H9 (cell line): ENCODE measurements at regions not wholly inside any gene's neighbourhood (a gene's known extent, or its start where the extent isn't known, plus 50 kb on each side); places are given as distances from the start of the nearest gene placed in this dataset.

Experiments used
- DNase-seq: peaks from one replicate; pipeline ENCODE4 v3.0.0-alpha.2; 2017
- H2AFZ ChIP-seq: one replicate; pipeline ENCODE4 v1.6.1; 2013; ENCODE audit warnings: mild to moderate bottlenecking, low read length, control low read depth, moderate library complexity
- H2AK5ac ChIP-seq: 2 replicates; pipeline ENCODE4 v1.6.1; 2013; ENCODE audit warnings: low read length, control low read depth, mixed read lengths; ENCODE audit not compliant: insufficient read length
- H2BK120ac ChIP-seq: one replicate; pipeline ENCODE4 v1.6.1; 2013; ENCODE audit warnings: low read depth, mild to moderate bottlenecking, low read length, control low read depth, inconsistent platforms; ENCODE audit not compliant: poor library complexity, severe bottlenecking
- H2BK12ac ChIP-seq: 2 replicates; pipeline ENCODE4 v1.6.1; 2013; ENCODE audit warnings: low read length, control low read depth, mixed read lengths, low read depth; ENCODE audit not compliant: insufficient read length
- H2BK15ac ChIP-seq: 2 replicates; pipeline ENCODE4 v1.6.1; 2013; ENCODE audit warnings: low read depth, low read length, control low read depth
- H2BK20ac ChIP-seq: one replicate; pipeline ENCODE4 v1.6.1; 2013; ENCODE audit warnings: low read depth, mild to moderate bottlenecking, low read length, control low read depth, inconsistent platforms; ENCODE audit not compliant: poor library complexity, severe bottlenecking
- H2BK5ac ChIP-seq: 2 replicates; pipeline ENCODE4 v1.6.1; 2013; ENCODE audit warnings: low read length, control low read depth, mixed read lengths; ENCODE audit not compliant: insufficient read length
- H3K14ac ChIP-seq: 2 replicates; pipeline ENCODE4 v1.6.1; 2013; ENCODE audit warnings: low read length, control low read depth; ENCODE audit not compliant: insufficient read depth
- H3K18ac ChIP-seq: 2 replicates; pipeline ENCODE4 v1.6.1; 2013; ENCODE audit warnings: low read depth, mild to moderate bottlenecking, mixed read lengths, low read length, control low read depth; ENCODE audit not compliant: insufficient read length
- H3K23ac ChIP-seq: 2 replicates; pipeline ENCODE4 v1.6.1; 2013; ENCODE audit warnings: low read length, control low read depth, mixed read lengths, low read depth; ENCODE audit not compliant: insufficient read length
- H3K23me2 ChIP-seq: 2 replicates; pipeline ENCODE4 v1.6.1; 2013; ENCODE audit warnings: low read depth, mild to moderate bottlenecking, mixed read lengths, low read length, control low read depth; ENCODE audit not compliant: insufficient read length, poor library complexity, severe bottlenecking
- H3K27ac ChIP-seq: 2 replicates; pipeline ENCODE4 v1.5.1; 2013; ENCODE audit warnings: low read length, control low read depth, mixed read lengths, low read depth; ENCODE audit not compliant: insufficient read length
- H3K27me3 ChIP-seq: 2 replicates; pipeline ENCODE4 v1.6.1; 2013; ENCODE audit warnings: low read length, control low read depth, inconsistent platforms; ENCODE audit not compliant: insufficient read depth
- H3K4ac ChIP-seq: 2 replicates; pipeline ENCODE4 v1.6.1; 2013; ENCODE audit warnings: low read depth, mild to moderate bottlenecking, control low read depth, inconsistent platforms, low read length, moderate library complexity
- H3K4me1 ChIP-seq: 2 replicates; pipeline ENCODE4 v1.6.1; 2013; ENCODE audit warnings: low read length, control low read depth, inconsistent platforms; ENCODE audit not compliant: insufficient read depth
- H3K4me2 ChIP-seq: 2 replicates; pipeline ENCODE4 v1.6.1; 2013; ENCODE audit warnings: low read length, control low read depth, mixed read lengths; ENCODE audit not compliant: insufficient read length, insufficient read depth
- H3K56ac ChIP-seq: 2 replicates; pipeline ENCODE4 v1.6.1; 2013; ENCODE audit warnings: low read depth, mild to moderate bottlenecking, mixed read lengths, low read length, control low read depth; ENCODE audit not compliant: insufficient read length
- H3K79me1 ChIP-seq: 2 replicates; pipeline ENCODE4 v1.6.1; 2013; ENCODE audit warnings: low read depth, mild to moderate bottlenecking, moderate library complexity, low read length, control low read depth, inconsistent platforms; ENCODE audit not compliant: insufficient read depth, poor library complexity, severe bottlenecking
- H3K79me2 ChIP-seq: 2 replicates; pipeline ENCODE4 v1.6.1; 2013; ENCODE audit warnings: low read length, control low read depth, inconsistent platforms; ENCODE audit not compliant: insufficient read depth
- H3K9ac ChIP-seq: 2 replicates; pipeline ENCODE4 v1.6.1; 2013; ENCODE audit warnings: low read length, control low read depth, mixed read lengths; ENCODE audit not compliant: insufficient read length; ENCODE audit errors: extremely low read depth
- H3K9me3 ChIP-seq: one replicate; pipeline ENCODE4 v1.6.1; 2013; ENCODE audit warnings: low read depth, low read length, inconsistent platforms; ENCODE audit not compliant: control insufficient read depth
- H3T11ph ChIP-seq: one replicate; pipeline ENCODE4 v1.6.1; 2013; ENCODE audit warnings: mild to moderate bottlenecking, low read length, control low read depth, inconsistent platforms
- H4K20me1 ChIP-seq: one replicate; pipeline ENCODE4 v1.6.1; 2013; ENCODE audit not compliant: control insufficient read depth, insufficient read length, insufficient read depth
- H4K5ac ChIP-seq: 2 replicates; pipeline ENCODE4 v1.6.1; 2013; ENCODE audit warnings: low read depth, mild to moderate bottlenecking, mixed read lengths, low read length, control low read depth; ENCODE audit not compliant: insufficient read length
- H4K8ac ChIP-seq: replicated peaks from 2 replicates; pipeline ENCODE4 v1.6.1; 2013; ENCODE audit warnings: low read length, control low read depth, mixed read lengths, low read depth; ENCODE audit not compliant: insufficient read length
- H4K91ac ChIP-seq: 2 replicates; pipeline ENCODE4 v1.6.1; 2013; ENCODE audit warnings: low read depth, mild to moderate bottlenecking, moderate library complexity, mixed read lengths, low read length, control low read depth; ENCODE audit not compliant: insufficient read length
- H3K27ac Mint-ChIP-seq, 3 experiments: 2 replicates in 2 of 3; 3 replicates in 1 of 3; pipeline ENCODE4 v1.8.0; 2020 to 2021; ENCODE audit warnings: mixed read lengths in 3 of 3, mild to moderate bottlenecking in 1 of 3, moderate library complexity in 1 of 3
- H3K27me3 Mint-ChIP-seq: 2 replicates; pipeline ENCODE4 v1.8.0; 2021; ENCODE audit warnings: low read depth, mild to moderate bottlenecking, moderate library complexity, mixed read lengths
- H3K36me3 Mint-ChIP-seq, 3 experiments: 2 replicates in 2 of 3; 3 replicates in 1 of 3; pipeline ENCODE4 v1.8.0; 2020 to 2021; ENCODE audit warnings: low read depth in 3 of 3, mixed read lengths in 3 of 3; ENCODE audit not compliant: insufficient read depth in 1 of 3
- H3K4me1 Mint-ChIP-seq, 2 experiments: 2 replicates each; pipeline ENCODE4 v1.8.0; 2020; ENCODE audit warnings: mixed read lengths in 2 of 2
- H3K4me3 Mint-ChIP-seq, 2 experiments: 2 replicates in 1 of 2; 3 replicates in 1 of 2; pipeline ENCODE4 v1.8.0; 2020 to 2021; ENCODE audit warnings: mild to moderate bottlenecking in 2 of 2, mixed read lengths in 2 of 2, moderate library complexity in 1 of 2
- H3K9me3 Mint-ChIP-seq, 2 experiments: 2 replicates in 1 of 2; 3 replicates in 1 of 2; pipeline ENCODE4 v1.8.0; 2020; ENCODE audit warnings: mild to moderate bottlenecking in 2 of 2, mixed read lengths in 2 of 2, moderate library complexity in 1 of 2
- WGBS: extraction: QIAGEN DNeasy Blood & Tissue Kit; methylation state at CpG from one replicate; pipeline ENCODE4 v1.1.7; 2013; ENCODE audit warnings: missing lambda C conversion rate, low lambda C conversion rate, mixed read lengths; ENCODE audit not compliant: insufficient read length; ENCODE audit errors: extremely low coverage; 5-methylcytosine and 5-hydroxymethylcytosine counted together
- TF ChIP-seq, protein P1 (sequence below): fragments of 200-600 bp; sonication (generic); conservative IDR thresholded peaks from 3 replicates; pipeline ENCODE4 v1.8.0; 2021; ENCODE audit warnings: antibody characterized with exemption, mild to moderate bottlenecking

- no peak overlapping the region for H2AK5ac ChIP-seq
- no peak overlapping the region for H4K8ac ChIP-seq
- H3K27me3 ChIP-seq, result no peaks in the 10 kb centered on the region
- Mint-ChIP-seq H3K9me3 (no peaks in the 10 kb centered on the region; a peak in 1 of 5 replicates), H3K4me1 (peaks cover 0 to 10% of the 10 kb centered on the region in 2 experiments; a peak in 3 of 4 replicates), H3K4me3 (no peak overlapping the region), H3K27ac (no peak overlapping the region), H3K27me3 (peaks cover 7% of the 10 kb centered on the region), H3K36me3 (no peaks in the 10 kb centered on the region)
- no peak overlapping the region for H2BK5ac ChIP-seq
- peak; percentile 19 for DNase-seq
- no peaks in the 10 kb centered on the region for H3K4me1 ChIP-seq
- H4K5ac ChIP-seq, result no peak overlapping the region
- no peak overlapping the region for H3K56ac ChIP-seq
- H2AFZ ChIP-seq, result no peak overlapping the region
- TF ChIP-seq, protein P1, sequence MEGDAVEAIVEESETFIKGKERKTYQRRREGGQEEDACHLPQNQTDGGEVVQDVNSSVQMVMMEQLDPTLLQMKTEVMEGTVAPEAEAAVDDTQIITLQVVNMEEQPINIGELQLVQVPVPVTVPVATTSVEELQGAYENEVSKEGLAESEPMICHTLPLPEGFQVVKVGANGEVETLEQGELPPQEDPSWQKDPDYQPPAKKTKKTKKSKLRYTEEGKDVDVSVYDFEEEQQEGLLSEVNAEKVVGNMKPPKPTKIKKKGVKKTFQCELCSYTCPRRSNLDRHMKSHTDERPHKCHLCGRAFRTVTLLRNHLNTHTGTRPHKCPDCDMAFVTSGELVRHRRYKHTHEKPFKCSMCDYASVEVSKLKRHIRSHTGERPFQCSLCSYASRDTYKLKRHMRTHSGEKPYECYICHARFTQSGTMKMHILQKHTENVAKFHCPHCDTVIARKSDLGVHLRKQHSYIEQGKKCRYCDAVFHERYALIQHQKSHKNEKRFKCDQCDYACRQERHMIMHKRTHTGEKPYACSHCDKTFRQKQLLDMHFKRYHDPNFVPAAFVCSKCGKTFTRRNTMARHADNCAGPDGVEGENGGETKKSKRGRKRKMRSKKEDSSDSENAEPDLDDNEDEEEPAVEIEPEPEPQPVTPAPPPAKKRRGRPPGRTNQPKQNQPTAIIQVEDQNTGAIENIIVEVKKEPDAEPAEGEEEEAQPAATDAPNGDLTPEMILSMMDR, result no peak
- no peak overlapping the region for H3K27ac ChIP-seq
- no peaks in the 10 kb centered on the region for H3K23me2 ChIP-seq
- WGBS, result no CpG with 5 or more reads among the region's 17 CpGs
- H2BK15ac ChIP-seq, result no peak overlapping the region
- no peak overlapping the region for H3K23ac ChIP-seq
- no peak overlapping the region for H2BK120ac ChIP-seq
- no peak overlapping the region for H3K9ac ChIP-seq
- H3K4ac ChIP-seq, result no peak overlapping the region
- H3K9me3 ChIP-seq, result no peaks in the 10 kb centered on the region
- no peak overlapping the region for H3K4me2 ChIP-seq
- no peak overlapping the region for H4K91ac ChIP-seq
- no peaks in the 10 kb centered on the region for H4K20me1 ChIP-seq
- no peaks in the 10 kb centered on the region for H3K79me1 ChIP-seq
- H3T11ph ChIP-seq, result no peak overlapping the region
- H2BK20ac ChIP-seq, result no peak overlapping the region
- H3K14ac ChIP-seq, result no peak overlapping the region
- H3K18ac ChIP-seq, result no peak overlapping the region
- no peak overlapping the region for H2BK12ac ChIP-seq
- no peaks in the 10 kb centered on the region for H3K79me2 ChIP-seq
These were observed 107.6 kb upstream of the OTOS start for GRCh38 chr2:240247868-240248720.
